Left ventricle myocardium inferior (tissue), 1 donor: ENCODE measurements at regions not wholly inside any gene's neighbourhood (a gene's known extent, or its start where the extent isn't known, plus 50 kb on each side); places are given as distances from the start of the nearest gene placed in this dataset.

Source experiments
- DNase-seq: peaks from one replicate; pipeline ENCODE4 v3.0.0-alpha.2; 2020
- H3K27ac ChIP-seq: fragments of 200-600 bp; replicated peaks from 2 replicates; pipeline ENCODE4 v1.8.0; 2021
- H3K27me3 ChIP-seq: fragments of 200-600 bp; 2 replicates; pipeline ENCODE4 v1.8.0; 2021; ENCODE audit warnings: low read depth
- H3K36me3 ChIP-seq: fragments of 200-600 bp; 2 replicates; pipeline ENCODE4 v1.8.0; 2021
- H3K4me1 ChIP-seq: fragments of 200-600 bp; 2 replicates; pipeline ENCODE4 v1.8.0; 2021
- H3K4me3 ChIP-seq: fragments of 200-600 bp; 2 replicates; pipeline ENCODE4 v1.8.0; 2021; ENCODE audit warnings: mild to moderate bottlenecking, moderate library complexity
- H3K9me3 ChIP-seq: fragments of 200-600 bp; replicated peaks from 2 replicates; pipeline ENCODE4 v1.8.0; 2021
- CTCF ChIP-seq: fragments of 200-600 bp; IDR thresholded peaks from 2 replicates; pipeline ENCODE4 v1.8.0; 2021; ENCODE audit warnings: antibody characterized with exemption, mild to moderate bottlenecking, borderline replicate concordance
- intact Hi-C: fragments of 100-400 bp; cut with micrococcal nuclease; formaldehyde crosslinking; loops from one replicate; pipeline ENCODE4 v1.11.0; 2022
- donor health status: DM: no; HTN: yes; CAD: no; lungs with severe emphysema.

GRCh38 chr17:51375771-51376170 is 115.4 kb downstream of the UTP18 start:
- Histone ChIP-seq H3K9me3 (no peaks in the 10 kb centered on the region), H3K4me3 (no peak overlapping the region), H3K27me3 (peaks cover 35% of the 10 kb centered on the region), H3K36me3 (no peaks in the 10 kb centered on the region), H3K4me1 (no peaks in the 10 kb centered on the region), H3K27ac (no peak overlapping the region)
- TF ChIP-seq CTCF = no peak
- no peak for DNase-seq
- intact Hi-C loops = no loop called here

- H3K9me3 ChIP-seq = no peaks in the 10 kb centered on the region
- no peaks in the 10 kb centered on the region for H3K36me3 ChIP-seq
- no peak for DNase-seq
- no peaks in the 10 kb centered on the region for H3K4me1 ChIP-seq
- no peak overlapping the region for H3K27ac ChIP-seq
- H3K27me3 ChIP-seq = peaks cover 31% of the 10 kb centered on the region
- H3K4me3 ChIP-seq = no peak overlapping the region
- intact Hi-C loops = no loop called here
- no peak for TF ChIP-seq CTCF
Measured at GRCh38 chr17:51376739-51377138, 116.4 kb downstream of the UTP18 start.

- Histone ChIP-seq H3K4me3 (no peak overlapping the region), H3K4me1 (no peaks in the 10 kb centered on the region), H3K27ac (no peak overlapping the region), H3K27me3 (peaks cover 23% of the 10 kb centered on the region), H3K36me3 (no peaks in the 10 kb centered on the region), H3K9me3 (no peaks in the 10 kb centered on the region)
- intact Hi-C loops = no loop called here
- no peak for TF ChIP-seq CTCF
- no peak for DNase-seq
Measured at GRCh38 chr17:51381262-51381661, 120.9 kb downstream of the UTP18 start.

- H3K27me3 ChIP-seq = peaks cover 40% of the 10 kb centered on the region
- no peak for TF ChIP-seq CTCF
- no peaks in the 10 kb centered on the region for H3K4me1 ChIP-seq
- intact Hi-C loops = no loop called here
- no peaks in the 10 kb centered on the region for H3K36me3 ChIP-seq
- DNase-seq = no peak
- H3K4me3 ChIP-seq = no peak overlapping the region
- no peaks in the 10 kb centered on the region for H3K9me3 ChIP-seq
- no peak overlapping the region for H3K27ac ChIP-seq
Measured at GRCh38 chr17:51385208-51385607, 124.9 kb downstream of the UTP18 start.

GRCh38 chr17:51387582-51387981 is 127.2 kb downstream of the UTP18 start:
- no peak for DNase-seq
- H3K27ac ChIP-seq = no peak overlapping the region
- no peaks in the 10 kb centered on the region for H3K36me3 ChIP-seq
- no peaks in the 10 kb centered on the region for H3K9me3 ChIP-seq
- intact Hi-C loops = no loop called here
- TF ChIP-seq CTCF = no peak
- H3K27me3 ChIP-seq = peaks cover 56% of the 10 kb centered on the region
- H3K4me1 ChIP-seq = no peaks in the 10 kb centered on the region
- no peak overlapping the region for H3K4me3 ChIP-seq

GRCh38 chr17:51387986-51388385 is 127.6 kb downstream of the UTP18 start:
- Histone ChIP-seq H3K4me1 (no peaks in the 10 kb centered on the region), H3K36me3 (no peaks in the 10 kb centered on the region), H3K4me3 (no peak overlapping the region), H3K27ac (no peak overlapping the region), H3K27me3 (peaks cover 56% of the 10 kb centered on the region), H3K9me3 (no peaks in the 10 kb centered on the region)
- TF ChIP-seq CTCF = no peak
- no peak for DNase-seq
- intact Hi-C loops = no loop called here
